Muscle layer of colon (tissue), 2 donors: ENCODE measurements at regions not wholly inside any gene's neighbourhood (a gene's known extent, or its start where the extent isn't known, plus 50 kb on each side); places are given as distances from the start of the nearest gene placed in this dataset.

Source experiments
- H3K27ac ChIP-seq: one replicate; pipeline ENCODE4 v1.7.0; 2013; ENCODE audit warnings: low read depth, mild to moderate bottlenecking, low read length, moderate library complexity
- H3K27me3 ChIP-seq, 2 donors: one replicate each; pipeline ENCODE4 v1.7.0; 2013; ENCODE audit warnings: low read length in 2 of 2, mild to moderate bottlenecking in 2 of 2; ENCODE audit not compliant: insufficient read depth in 2 of 2, control insufficient read depth in 1 of 2
- H3K36me3 ChIP-seq: one replicate; pipeline ENCODE4 v1.7.0; 2013; ENCODE audit warnings: mild to moderate bottlenecking, low read length; ENCODE audit not compliant: insufficient read depth
- H3K4me1 ChIP-seq: one replicate; pipeline ENCODE4 v1.7.0; 2013; ENCODE audit warnings: mild to moderate bottlenecking, low read length; ENCODE audit not compliant: insufficient read depth
- H3K4me3 ChIP-seq, 2 donors: one replicate each; pipeline ENCODE4 v1.7.0; 2013; ENCODE audit warnings: low read length in 2 of 2, low read depth in 1 of 2, mild to moderate bottlenecking in 1 of 2, moderate library complexity in 1 of 2
- H3K9ac ChIP-seq: one replicate; pipeline ENCODE4 v1.7.0; 2013; ENCODE audit warnings: low read length
- H3K9me3 ChIP-seq: one replicate; pipeline ENCODE4 v1.7.0; 2013; ENCODE audit warnings: mild to moderate bottlenecking, low read length
- donor health status: abdominal sarcoma.
- donor health status: Adenocarcinoma of cecum.

DNA sequence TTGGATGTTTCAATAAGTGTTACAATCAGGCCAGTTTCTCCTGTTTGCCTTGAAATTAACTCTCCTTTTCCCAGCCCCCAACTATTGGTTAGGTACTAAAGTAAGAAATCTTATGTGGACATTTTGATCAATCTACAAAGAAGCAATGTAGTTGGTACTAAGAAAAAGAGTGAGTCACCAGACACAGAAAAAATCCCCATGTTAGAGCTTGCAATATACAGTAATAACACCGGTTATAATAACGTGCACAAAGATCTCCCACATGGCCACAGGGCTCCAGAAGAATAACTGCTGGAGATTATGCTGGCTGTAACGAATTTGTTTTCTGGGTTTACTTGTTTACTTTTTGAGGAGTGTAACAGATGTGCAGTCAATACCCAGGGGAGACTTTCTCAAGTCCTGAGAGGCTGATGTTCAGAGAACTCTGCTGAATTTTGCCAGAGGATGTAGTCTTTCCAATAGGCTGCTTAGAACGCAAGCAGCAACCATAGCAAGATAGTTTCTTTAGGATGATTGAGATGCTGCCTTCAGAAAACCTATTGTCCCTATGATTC, 166.2 kb upstream of the SPACA1 start:
- Histone ChIP-seq H3K27me3 (no peaks in the 10 kb centered on the region), H3K27ac (no peak overlapping the region), H3K9ac (no peak overlapping the region), H3K36me3 (no peaks in the 10 kb centered on the region), H3K4me3 (no peak overlapping the region), H3K9me3 (no peaks in the 10 kb centered on the region), H3K4me1 (no peaks in the 10 kb centered on the region)

GRCh38 chr6:87879132-87879861, 168.3 kb upstream of the SPACA1 start:
- H3K27ac ChIP-seq, result no peak overlapping the region
- no peaks in the 10 kb centered on the region for H3K27me3 ChIP-seq
- no peaks in the 10 kb centered on the region for H3K4me1 ChIP-seq
- no peaks in the 10 kb centered on the region for H3K9me3 ChIP-seq
- no peak overlapping the region for H3K9ac ChIP-seq
- no peaks in the 10 kb centered on the region for H3K36me3 ChIP-seq
- H3K4me3 ChIP-seq, result no peak overlapping the region

- Histone ChIP-seq H3K9me3 (no peaks in the 10 kb centered on the region), H3K4me3 (no peak overlapping the region), H3K36me3 (no peaks in the 10 kb centered on the region), H3K27me3 (no peaks in the 10 kb centered on the region), H3K4me1 (no peaks in the 10 kb centered on the region), H3K27ac (no peak overlapping the region), H3K9ac (no peak overlapping the region)
Measured at GRCh38 chr6:87875781-87876180, 171.9 kb upstream of the SPACA1 start.

DNA sequence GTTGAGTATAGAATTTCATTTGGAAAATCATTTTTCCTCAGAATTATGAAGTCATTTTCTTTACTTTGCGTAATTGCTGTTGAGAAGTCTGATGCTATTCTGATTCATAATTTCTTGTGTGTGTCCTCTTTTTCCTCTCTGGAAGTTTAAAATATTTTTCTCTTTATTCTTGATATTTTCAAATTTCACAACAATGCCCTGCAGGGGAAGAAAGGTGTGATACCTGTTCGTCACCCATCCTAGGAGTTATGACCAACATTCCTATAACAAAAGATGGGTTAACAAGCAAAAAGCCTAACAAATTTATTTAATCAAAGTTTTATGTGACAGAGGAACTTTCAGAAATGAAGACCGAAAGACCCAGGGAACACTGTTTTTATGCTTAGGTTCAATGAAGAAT, 171.5 kb upstream of the AKIRIN2 start:
- no peak overlapping the region for H3K27ac ChIP-seq
- no peak overlapping the region for H3K9ac ChIP-seq
- H3K9me3 ChIP-seq, result no peaks in the 10 kb centered on the region
- no peaks in the 10 kb centered on the region for H3K4me1 ChIP-seq
- H3K36me3 ChIP-seq, result no peaks in the 10 kb centered on the region
- H3K4me3 ChIP-seq, result no peak overlapping the region
- no peaks in the 10 kb centered on the region for H3K27me3 ChIP-seq

GRCh38 chr6:87870556-87870955, 168.5 kb upstream of the AKIRIN2 start:
- Histone ChIP-seq H3K36me3 (no peaks in the 10 kb centered on the region), H3K4me1 (peaks cover 3% of the 10 kb centered on the region), H3K27ac (no peak overlapping the region), H3K9ac (no peak overlapping the region), H3K9me3 (no peaks in the 10 kb centered on the region), H3K4me3 (no peak overlapping the region), H3K27me3 (no peaks in the 10 kb centered on the region)

GRCh38 chr6:87869064-87869905, 167.3 kb upstream of the AKIRIN2 start:
- Histone ChIP-seq H3K27ac (no peak overlapping the region), H3K36me3 (no peaks in the 10 kb centered on the region), H3K9ac (no peak overlapping the region), H3K4me3 (no peak overlapping the region), H3K4me1 (peaks cover 6% of the 10 kb centered on the region), H3K9me3 (no peaks in the 10 kb centered on the region), H3K27me3 (no peaks in the 10 kb centered on the region)

- H3K4me1 ChIP-seq, result peaks cover 6% of the 10 kb centered on the region
- no peaks in the 10 kb centered on the region for H3K9me3 ChIP-seq
- H3K36me3 ChIP-seq, result no peaks in the 10 kb centered on the region
- H3K27ac ChIP-seq, result no peak overlapping the region
- H3K27me3 ChIP-seq, result no peaks in the 10 kb centered on the region
- no peak overlapping the region for H3K9ac ChIP-seq
- no peak overlapping the region for H3K4me3 ChIP-seq
Measured at GRCh38 chr6:87860902-87861301, 158.9 kb upstream of the AKIRIN2 start.

DNA sequence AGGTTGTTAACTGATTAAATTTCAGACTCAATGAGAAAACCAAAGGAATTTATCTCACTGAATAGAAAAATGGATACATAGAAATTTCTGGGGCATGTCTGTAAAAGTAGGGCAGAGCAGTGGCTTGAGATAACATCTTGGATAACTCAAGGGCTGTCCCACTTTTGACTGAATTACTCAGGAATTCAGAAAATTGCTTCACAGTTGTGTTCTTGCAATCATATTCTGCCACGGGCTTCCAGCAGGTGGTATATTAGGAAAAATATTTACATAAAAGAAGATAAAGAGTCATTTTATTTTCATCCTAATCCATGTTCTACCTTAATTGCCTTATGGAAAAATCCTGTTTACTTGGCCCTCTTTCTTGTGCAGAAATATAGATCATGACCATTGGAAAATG, 156.4 kb upstream of the AKIRIN2 start:
- Histone ChIP-seq H3K4me3 (no peak overlapping the region), H3K27ac (no peak overlapping the region), H3K36me3 (no peaks in the 10 kb centered on the region), H3K4me1 (no peaks in the 10 kb centered on the region), H3K9ac (no peak overlapping the region), H3K9me3 (no peaks in the 10 kb centered on the region), H3K27me3 (no peaks in the 10 kb centered on the region)

DNA sequence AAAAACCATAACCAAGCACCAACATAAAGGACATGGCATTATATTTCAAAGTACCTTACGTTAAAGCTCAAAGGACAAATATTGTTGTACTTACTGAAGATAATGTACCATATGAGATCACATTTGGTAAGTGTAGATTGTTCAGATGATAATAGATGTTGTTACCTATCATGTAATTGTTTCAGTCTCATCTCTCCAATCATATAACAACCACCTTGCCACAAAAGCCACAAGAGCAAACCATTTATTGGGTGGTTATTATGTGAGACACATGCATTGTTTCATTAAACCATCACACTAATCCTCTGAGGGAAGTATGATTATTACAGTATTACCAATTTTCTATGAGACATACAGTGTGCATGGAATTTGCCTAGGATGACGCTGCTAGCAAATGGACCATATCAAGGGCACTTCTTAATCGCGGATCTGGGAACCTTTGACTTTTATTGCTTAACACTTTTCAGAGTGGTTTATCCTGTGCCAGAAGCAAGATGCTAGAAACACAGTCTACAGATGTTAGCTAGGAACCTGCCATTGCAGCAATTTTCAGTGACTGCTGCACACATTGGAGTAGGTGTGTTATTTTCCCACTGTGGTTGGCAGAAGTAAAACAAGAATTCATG, 149.8 kb upstream of the AKIRIN2 start:
- H3K4me3 ChIP-seq, result no peak overlapping the region
- H3K9me3 ChIP-seq, result no peaks in the 10 kb centered on the region
- no peaks in the 10 kb centered on the region for H3K36me3 ChIP-seq
- H3K27me3 ChIP-seq, result no peaks in the 10 kb centered on the region
- no peaks in the 10 kb centered on the region for H3K4me1 ChIP-seq
- H3K9ac ChIP-seq, result no peak overlapping the region
- no peak overlapping the region for H3K27ac ChIP-seq

GRCh38 chr6:87848616-87849015, 146.6 kb upstream of the AKIRIN2 start:
- no peak overlapping the region for H3K9ac ChIP-seq
- H3K9me3 ChIP-seq, result no peaks in the 10 kb centered on the region
- H3K4me3 ChIP-seq, result no peak overlapping the region
- H3K4me1 ChIP-seq, result no peaks in the 10 kb centered on the region
- no peak overlapping the region for H3K27ac ChIP-seq
- H3K36me3 ChIP-seq, result no peaks in the 10 kb centered on the region
- H3K27me3 ChIP-seq, result no peaks in the 10 kb centered on the region

DNA sequence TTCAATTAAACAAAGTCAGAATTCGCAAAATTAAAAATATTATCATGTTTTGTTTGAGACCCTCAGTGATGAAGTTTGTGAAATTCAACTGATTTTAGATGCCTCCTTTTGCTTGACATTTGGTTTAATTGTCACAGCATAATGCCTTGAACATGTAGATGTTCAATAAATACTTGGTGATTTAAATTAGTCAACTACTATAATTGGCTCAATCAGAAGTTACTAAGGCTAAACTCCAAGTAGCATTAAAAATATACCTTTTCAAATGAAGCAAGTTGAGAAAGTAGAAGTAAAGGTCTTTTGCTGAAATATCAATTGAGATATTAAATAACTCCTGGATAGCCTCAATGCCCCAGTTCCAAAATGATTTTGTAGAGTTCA, 145.8 kb upstream of the AKIRIN2 start:
- no peaks in the 10 kb centered on the region for H3K27me3 ChIP-seq
- H3K9me3 ChIP-seq, result no peaks in the 10 kb centered on the region
- no peak overlapping the region for H3K27ac ChIP-seq
- no peak overlapping the region for H3K9ac ChIP-seq
- H3K4me3 ChIP-seq, result no peak overlapping the region
- no peaks in the 10 kb centered on the region for H3K36me3 ChIP-seq
- no peaks in the 10 kb centered on the region for H3K4me1 ChIP-seq
